GM12865 (cell line): ENCODE measurements at regions not wholly inside any gene's neighbourhood (a gene's known extent, or its start where the extent isn't known, plus 50 kb on each side); places are given as distances from the start of the nearest gene placed in this dataset.

Experiments
- DNase-seq: peaks from one replicate; pipeline ENCODE4 v3.0.0; 2010; ENCODE audit warnings: low read depth
- H3K4me3 ChIP-seq: 2 replicates; pipeline ENCODE4 v1.5.1; 2011; ENCODE audit warnings: mild to moderate bottlenecking, low read depth, low read length, control low read depth
- TF ChIP-seq, protein P1 (sequence below): IDR thresholded peaks from 2 replicates; pipeline ENCODE4 v1.5.1; 2011; ENCODE audit warnings: low read length, control low read depth, low read depth, inconsistent platforms; ENCODE audit not compliant: insufficient read depth; ENCODE audit errors: missing control alignments

DNA sequence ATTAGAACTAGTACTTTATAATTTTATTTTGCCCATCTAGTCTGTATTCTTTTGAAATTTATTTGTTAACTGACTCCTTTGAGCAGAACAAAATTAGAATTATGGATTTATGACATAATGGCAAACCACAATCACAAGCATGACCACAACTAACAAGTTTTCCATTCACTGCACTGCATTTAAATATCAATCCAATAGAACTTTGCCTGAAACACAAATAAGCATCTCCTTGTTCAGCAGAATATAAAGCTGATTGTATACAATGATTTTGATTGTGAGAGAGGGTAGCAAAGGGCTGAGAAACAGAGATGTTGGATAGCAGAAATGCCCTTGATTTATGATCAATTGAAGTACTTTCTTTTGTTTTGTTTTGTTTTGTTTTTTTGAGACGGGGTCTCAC is 495.5 kb upstream of the RGS18 start:
- TF ChIP-seq, protein P1, sequence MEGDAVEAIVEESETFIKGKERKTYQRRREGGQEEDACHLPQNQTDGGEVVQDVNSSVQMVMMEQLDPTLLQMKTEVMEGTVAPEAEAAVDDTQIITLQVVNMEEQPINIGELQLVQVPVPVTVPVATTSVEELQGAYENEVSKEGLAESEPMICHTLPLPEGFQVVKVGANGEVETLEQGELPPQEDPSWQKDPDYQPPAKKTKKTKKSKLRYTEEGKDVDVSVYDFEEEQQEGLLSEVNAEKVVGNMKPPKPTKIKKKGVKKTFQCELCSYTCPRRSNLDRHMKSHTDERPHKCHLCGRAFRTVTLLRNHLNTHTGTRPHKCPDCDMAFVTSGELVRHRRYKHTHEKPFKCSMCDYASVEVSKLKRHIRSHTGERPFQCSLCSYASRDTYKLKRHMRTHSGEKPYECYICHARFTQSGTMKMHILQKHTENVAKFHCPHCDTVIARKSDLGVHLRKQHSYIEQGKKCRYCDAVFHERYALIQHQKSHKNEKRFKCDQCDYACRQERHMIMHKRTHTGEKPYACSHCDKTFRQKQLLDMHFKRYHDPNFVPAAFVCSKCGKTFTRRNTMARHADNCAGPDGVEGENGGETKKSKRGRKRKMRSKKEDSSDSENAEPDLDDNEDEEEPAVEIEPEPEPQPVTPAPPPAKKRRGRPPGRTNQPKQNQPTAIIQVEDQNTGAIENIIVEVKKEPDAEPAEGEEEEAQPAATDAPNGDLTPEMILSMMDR = no peak
- no peak for DNase-seq
- H3K4me3 ChIP-seq = no peak overlapping the region

DNA sequence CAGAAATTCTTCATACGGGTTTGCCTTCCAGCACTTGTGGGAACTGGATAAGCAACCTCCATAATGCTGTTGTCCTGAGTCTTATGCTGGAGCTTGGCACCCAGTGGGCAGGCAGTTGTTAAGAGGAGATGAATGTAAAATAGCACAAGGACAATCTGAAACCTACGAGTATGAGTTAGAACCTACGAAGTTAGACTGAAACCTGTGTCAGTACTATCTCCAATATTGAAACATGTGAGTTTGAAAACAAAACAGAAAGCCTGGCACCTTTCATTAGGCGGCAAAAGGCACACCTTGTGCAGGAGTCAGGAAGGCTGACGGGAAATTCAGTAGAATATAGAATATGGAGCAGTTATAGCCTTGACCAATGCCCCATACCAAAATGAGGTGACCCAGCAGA is 489.7 kb upstream of the RGS18 start:
- TF ChIP-seq, protein P1 = no peak
- DNase-seq = no peak
- no peak overlapping the region for H3K4me3 ChIP-seq

DNA sequence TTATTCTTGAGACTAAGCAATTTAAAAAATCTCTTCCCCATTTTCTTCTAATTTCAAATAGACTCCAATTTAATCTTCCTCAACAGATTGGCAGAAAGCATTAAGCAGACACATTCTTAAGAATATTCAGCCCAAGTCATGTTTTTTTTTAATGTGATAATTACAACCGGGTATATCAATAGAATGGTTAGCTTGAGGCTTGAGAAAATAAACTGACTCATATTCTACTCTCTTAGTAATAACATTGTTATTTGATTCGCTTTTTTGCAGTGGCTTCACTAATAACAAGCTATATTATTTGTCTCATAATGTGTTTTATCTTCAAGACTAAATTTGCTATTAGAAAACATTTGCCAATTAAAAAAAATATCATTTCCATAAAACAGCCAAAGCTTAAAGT is 488.6 kb upstream of the RGS18 start:
- DNase-seq = no peak
- TF ChIP-seq, protein P1 = no peak
- H3K4me3 ChIP-seq = no peak overlapping the region

DNA sequence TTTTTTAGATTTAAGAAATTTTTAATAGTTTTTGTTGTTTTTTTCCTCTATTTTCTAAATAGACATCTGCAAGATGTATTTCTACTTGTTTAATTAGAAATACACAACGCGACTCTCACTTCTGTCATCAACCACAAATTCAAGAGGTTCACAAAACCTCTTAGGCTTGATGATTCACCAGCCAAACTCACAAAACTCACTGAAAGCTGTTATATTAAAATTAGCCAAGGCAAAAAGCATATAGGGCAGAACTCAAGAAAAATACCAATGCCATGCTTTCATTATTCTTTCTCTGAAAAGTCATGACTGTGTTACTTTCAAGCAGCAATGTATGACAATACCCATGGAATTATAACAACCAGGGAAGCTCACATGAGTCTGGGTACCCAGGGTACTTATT is 487.0 kb upstream of the RGS18 start:
- H3K4me3 ChIP-seq = no peak overlapping the region
- DNase-seq = no peak
- TF ChIP-seq, protein P1 = no peak

DNA sequence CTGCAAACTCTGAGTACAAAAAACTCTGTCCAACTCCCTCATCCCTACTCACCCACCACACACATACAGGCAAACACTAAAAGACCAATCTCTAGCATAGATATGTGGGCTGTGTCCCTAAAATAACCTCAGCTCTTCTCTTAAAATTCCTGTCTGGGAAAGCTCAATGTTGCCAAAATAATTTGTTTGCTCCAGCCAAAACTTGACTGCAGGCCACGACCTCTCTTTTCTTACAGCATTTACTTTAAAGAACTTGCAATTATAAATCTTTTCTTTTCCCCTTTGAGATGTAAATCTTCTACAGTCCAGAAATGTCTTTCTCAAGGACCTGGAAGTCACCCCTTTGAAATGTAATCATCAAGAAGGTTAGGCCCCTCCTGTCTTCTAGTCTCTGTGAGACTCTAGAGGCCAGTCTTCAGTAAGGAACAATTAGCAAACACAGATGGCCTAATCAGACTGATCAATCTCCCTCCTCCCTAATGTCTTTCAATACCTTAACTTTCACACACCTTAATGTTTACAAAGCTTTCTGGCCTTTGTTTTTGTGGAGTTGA is 483.6 kb upstream of the RGS18 start:
- TF ChIP-seq, protein P1 = no peak
- H3K4me3 ChIP-seq = no peak overlapping the region
- no peak for DNase-seq

DNA sequence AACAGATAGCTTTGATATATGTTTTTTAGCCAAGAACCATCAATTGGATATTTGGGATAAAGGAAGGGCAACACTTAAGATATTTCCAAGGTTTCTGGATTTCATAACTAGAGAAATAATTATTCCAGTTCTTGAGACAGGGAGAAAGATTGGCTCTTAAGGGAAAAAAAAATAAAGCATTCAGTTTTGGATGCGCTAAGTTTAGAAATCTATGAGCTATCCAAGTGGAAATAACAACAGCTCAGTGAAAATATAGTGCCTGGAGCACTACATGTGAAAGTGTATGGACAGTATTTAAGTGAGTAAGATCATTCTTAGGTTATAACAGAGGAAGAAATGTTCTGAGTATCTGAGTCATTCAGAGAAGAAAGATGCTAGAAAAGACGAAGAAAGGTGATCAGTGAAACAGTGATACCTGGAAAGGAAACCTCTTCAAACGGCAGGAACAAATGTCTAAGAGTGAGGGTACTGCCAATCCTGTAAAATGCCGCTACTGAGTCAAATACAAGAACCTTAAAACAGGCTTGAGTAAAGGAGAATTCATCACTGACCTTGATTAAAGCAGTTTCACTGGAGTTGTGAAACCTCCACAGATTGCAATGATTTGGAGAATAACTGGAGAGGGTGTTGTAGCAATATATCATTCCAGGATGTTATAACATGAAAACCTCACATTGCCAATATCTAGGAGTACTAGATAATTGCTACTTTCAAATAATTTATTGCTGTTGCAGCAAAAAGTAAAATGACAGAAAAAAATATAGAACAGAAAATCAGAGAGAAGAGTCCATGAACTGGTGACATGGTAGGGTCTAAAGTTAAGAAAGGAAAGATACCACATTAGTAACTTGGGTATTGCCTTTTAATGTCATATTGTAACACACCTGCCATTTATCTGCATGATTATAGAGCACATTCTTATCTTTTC is 482.1 kb upstream of the RGS18 start:
- DNase-seq = no peak
- TF ChIP-seq, protein P1 = no peak
- H3K4me3 ChIP-seq = no peak overlapping the region

DNA sequence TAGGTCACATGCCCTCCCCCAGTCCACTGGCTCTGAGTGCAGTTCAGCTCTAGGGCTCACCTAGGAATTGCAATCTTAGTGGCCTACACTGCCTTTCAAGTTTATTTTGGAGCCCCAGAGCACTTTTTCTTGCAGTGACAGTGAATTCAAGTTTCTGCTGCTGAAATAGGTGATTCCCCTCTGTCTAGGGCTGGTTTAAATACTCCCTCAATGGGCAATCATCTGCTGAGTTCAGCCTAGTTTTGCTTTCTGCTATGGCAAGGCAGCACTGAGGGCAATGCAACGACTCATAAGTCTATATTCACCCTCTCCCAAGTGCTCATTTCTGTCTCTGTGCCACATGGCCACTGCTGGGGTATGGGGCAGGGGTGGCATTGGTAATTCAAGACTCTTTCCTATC is 472.6 kb upstream of the RGS18 start:
- H3K4me3 ChIP-seq = no peak overlapping the region
- TF ChIP-seq, protein P1 = no peak
- no peak for DNase-seq
